ENCODE measurements at regions not wholly inside any gene's neighbourhood (a gene's known extent, or its start where the extent isn't known, plus 50 kb on each side); places are given as distances from the start of the nearest gene placed in this dataset.

DNA sequence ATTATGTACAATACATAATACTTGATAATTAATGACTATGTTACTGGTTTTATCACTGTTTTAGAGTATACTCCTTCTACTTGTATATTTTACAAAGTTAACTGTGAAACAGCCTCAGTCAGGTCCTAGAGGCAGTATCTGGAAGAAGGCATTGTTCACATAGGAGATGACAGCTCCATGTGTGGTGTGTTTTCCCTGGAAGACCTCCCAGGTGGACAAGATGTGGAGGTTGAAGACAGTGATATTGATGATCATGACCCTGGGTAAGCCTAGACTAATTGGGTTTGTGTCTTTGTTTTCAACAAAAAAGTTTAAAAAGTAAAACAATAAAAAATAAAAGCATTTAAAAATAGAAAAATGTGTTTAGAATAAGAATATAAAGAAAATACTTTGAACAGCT is 96.4 kb downstream of the TRIB2 start:
- Histone ChIP-seq H3K4me3 (no peak overlapping the region), H3K27ac (no peak overlapping the region), H3K9me3 (no peaks in the 10 kb centered on the region), H3K36me3 (no peaks in the 10 kb centered on the region), H3K27me3 (no peaks in the 10 kb centered on the region), H3K4me1 (peaks cover 5% of the 10 kb centered on the region)
- TF ChIP-seq CTCF (IDR thresholded peaks at IDR 0.05) (no peak), EP300 (IDR thresholded peaks at IDR 0.05) (no peak), POLR2A (IDR thresholded peaks at IDR 0.05) (no peak), POLR2AphosphoS5 (IDR thresholded peaks at IDR 0.05) (no peak)
- no peak for DNase-seq (ENCODE audit: low spot score in 2 of 2)

GRCh38 chr2:12816379-12817306 is 99.9 kb downstream of the TRIB2 start:
- WGBS = 87% methylated on average over 4 of the region's 4 CpGs
- no peaks in the 10 kb centered on the region for H3K27me3 ChIP-seq
- no peak overlapping the region for H3K4me3 ChIP-seq

GRCh38 chr2:12817870-12818269 is 101.1 kb downstream of the TRIB2 start:
- H3K27ac ChIP-seq = peak overlapping the region; percentile 80
- peaks cover 19% of the 10 kb centered on the region for H3K4me1 ChIP-seq
- WGBS = 100% methylated on average over 3 of the region's 3 CpGs
- H3K4me3 ChIP-seq = no peak overlapping the region
- no peak for DNase-seq (ENCODE audit: low spot score in 2 of 2)
- H3K27me3 ChIP-seq = no peaks in the 10 kb centered on the region
- H3K36me3 ChIP-seq = no peaks in the 10 kb centered on the region
- H3K9me3 ChIP-seq = no peaks in the 10 kb centered on the region
- no peak for TF ChIP-seq POLR2AphosphoS5 (IDR thresholded peaks at IDR 0.05)
- no peak for TF ChIP-seq CTCF (IDR thresholded peaks at IDR 0.05)
- TF ChIP-seq EP300 (IDR thresholded peaks at IDR 0.05) = no peak

More at GRCh38 chr2:12816379-12817306, 99.9 kb downstream of the TRIB2 start:
- Histone ChIP-seq H3K27ac (no peak overlapping the region), H3K9me3 (no peaks in the 10 kb centered on the region), H3K4me1 (peaks cover 19% of the 10 kb centered on the region), H3K36me3 (no peaks in the 10 kb centered on the region)
- TF ChIP-seq EP300 (IDR thresholded peaks at IDR 0.05) (no peak), POLR2A (IDR thresholded peaks at IDR 0.05) (no peak), CTCF (IDR thresholded peaks at IDR 0.05) (no peak), POLR2AphosphoS5 (IDR thresholded peaks at IDR 0.05) (no peak)
- DNase-seq (ENCODE audit: low spot score in 2 of 2) = no peak

DNA sequence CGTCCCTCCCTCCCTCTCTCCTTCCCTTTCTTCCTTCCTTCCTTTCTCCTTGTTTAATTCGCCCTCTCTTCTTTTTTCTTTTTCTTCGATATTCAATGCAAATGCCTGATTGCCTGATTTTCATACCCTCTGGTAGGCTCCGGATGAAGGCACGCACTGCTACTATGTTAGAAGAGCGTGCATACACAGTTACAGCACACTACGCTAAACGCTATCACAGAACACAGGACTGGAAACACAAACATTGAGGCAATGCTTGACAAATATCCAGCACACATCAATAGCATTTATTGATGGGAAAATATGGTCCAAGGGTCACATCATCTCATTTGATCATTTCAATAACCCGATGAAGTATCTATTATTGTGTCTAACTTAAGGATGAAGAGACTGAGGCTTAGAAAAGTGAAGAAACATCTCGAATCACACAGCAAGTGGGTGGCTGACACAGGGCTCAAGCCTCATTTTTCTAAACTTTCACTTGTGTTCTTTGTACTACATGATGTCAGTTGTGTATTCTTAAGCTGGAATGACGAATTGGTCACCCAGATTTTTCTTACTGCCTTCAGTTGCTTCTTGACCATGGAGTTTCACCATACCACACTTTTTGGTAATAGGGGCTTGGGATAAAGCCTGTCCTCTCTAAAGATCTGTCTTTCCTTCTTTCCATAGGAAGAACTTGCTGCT is 101.8 kb downstream of the TRIB2 start:
- H3K36me3 ChIP-seq = no peaks in the 10 kb centered on the region
- 90% methylated on average over 11 of the region's 11 CpGs for WGBS
- no peak overlapping the region for H3K4me3 ChIP-seq
- no peaks in the 10 kb centered on the region for H3K27me3 ChIP-seq
- H3K9me3 ChIP-seq = no peaks in the 10 kb centered on the region
- H3K4me1 ChIP-seq = peaks cover 19% of the 10 kb centered on the region
- DNase-seq (ENCODE audit: low spot score in 2 of 2) = no peak
- TF ChIP-seq POLR2AphosphoS5 (IDR thresholded peaks at IDR 0.05) (no peak), CTCF (IDR thresholded peaks at IDR 0.05) (no peak), EP300 (IDR thresholded peaks at IDR 0.05) (no peak), POLR2A (IDR thresholded peaks at IDR 0.05) (no peak)
- H3K27ac ChIP-seq = peak overlapping the region; percentile 80

GRCh38 chr2:12819103-12819475 is 102.4 kb downstream of the TRIB2 start:
- no peak for TF ChIP-seq EP300 (IDR thresholded peaks at IDR 0.05)
- TF ChIP-seq POLR2AphosphoS5 (IDR thresholded peaks at IDR 0.05) = peak; percentile 58 to 97 (median 95)
- Histone ChIP-seq H3K4me3 (no peak overlapping the region), H3K9me3 (no peaks in the 10 kb centered on the region), H3K4me1 (peaks cover 19% of the 10 kb centered on the region), H3K27me3 (no peaks in the 10 kb centered on the region), H3K27ac (peak overlapping the region; percentile 80), H3K36me3 (no peaks in the 10 kb centered on the region)
- DNase-seq (ENCODE audit: low spot score in 2 of 2) = peak; percentile 85 to 90
- 12% methylated on average over 3 of the region's 3 CpGs for WGBS

All from suprapubic skin (tissue), 4 donors.